ENCODE measurements at regions not wholly inside any gene's neighbourhood (a gene's known extent, or its start where the extent isn't known, plus 50 kb on each side); places are given as distances from the start of the nearest gene placed in this dataset.
"Not testable (repeated sequence)": the region's sequence is repeated elsewhere in the genome, so short reads cannot be mapped to it uniquely, and the experiment has no call there.

GRCh38 chr3:145035682-145036081 lies 1064.1 kb downstream of the DIPK2A start:
- intact Hi-C loops (cut with DNase I) = no loop called here
- no peak for DNase-seq
- H3K27me3 ChIP-seq = no peaks in the 10 kb centered on the region
- H3K27ac ChIP-seq = no peak overlapping the region
- H3K36me3 ChIP-seq = no peaks in the 10 kb centered on the region
- H3K4me1 ChIP-seq = no peaks in the 10 kb centered on the region
- TF ChIP-seq, protein P1, sequence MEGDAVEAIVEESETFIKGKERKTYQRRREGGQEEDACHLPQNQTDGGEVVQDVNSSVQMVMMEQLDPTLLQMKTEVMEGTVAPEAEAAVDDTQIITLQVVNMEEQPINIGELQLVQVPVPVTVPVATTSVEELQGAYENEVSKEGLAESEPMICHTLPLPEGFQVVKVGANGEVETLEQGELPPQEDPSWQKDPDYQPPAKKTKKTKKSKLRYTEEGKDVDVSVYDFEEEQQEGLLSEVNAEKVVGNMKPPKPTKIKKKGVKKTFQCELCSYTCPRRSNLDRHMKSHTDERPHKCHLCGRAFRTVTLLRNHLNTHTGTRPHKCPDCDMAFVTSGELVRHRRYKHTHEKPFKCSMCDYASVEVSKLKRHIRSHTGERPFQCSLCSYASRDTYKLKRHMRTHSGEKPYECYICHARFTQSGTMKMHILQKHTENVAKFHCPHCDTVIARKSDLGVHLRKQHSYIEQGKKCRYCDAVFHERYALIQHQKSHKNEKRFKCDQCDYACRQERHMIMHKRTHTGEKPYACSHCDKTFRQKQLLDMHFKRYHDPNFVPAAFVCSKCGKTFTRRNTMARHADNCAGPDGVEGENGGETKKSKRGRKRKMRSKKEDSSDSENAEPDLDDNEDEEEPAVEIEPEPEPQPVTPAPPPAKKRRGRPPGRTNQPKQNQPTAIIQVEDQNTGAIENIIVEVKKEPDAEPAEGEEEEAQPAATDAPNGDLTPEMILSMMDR (IDR thresholded peaks at IDR 0.05) = no peak
- H3K4me3 ChIP-seq = no peak overlapping the region
- ATAC-seq = no peak
- no peaks in the 10 kb centered on the region for H3K9me3 ChIP-seq

- ATAC-seq; H3K9me3 ChIP-seq; intact Hi-C loops (cut with DNase I): not testable (repeated sequence)
These were observed 1082.4 kb downstream of the DIPK2A start for GRCh38 chr3:145054055-145054454.

GRCh38 chr3:145055375-145056076 lies 1083.9 kb downstream of the DIPK2A start:
- H3K27me3 ChIP-seq = no peaks in the 10 kb centered on the region
- no peaks in the 10 kb centered on the region for H3K4me1 ChIP-seq
- H3K36me3 ChIP-seq = no peaks in the 10 kb centered on the region
- no peak for DNase-seq
- H3K27ac ChIP-seq = no peak overlapping the region
- no peak overlapping the region for H3K4me3 ChIP-seq
- intact Hi-C loops (cut with DNase I) = no loop called here
- ATAC-seq = no peak
- TF ChIP-seq, protein P1 (IDR thresholded peaks at IDR 0.05) = no peak
- H3K9me3 ChIP-seq = peaks cover 0 to 7% of the 10 kb centered on the region in 2 donors

More at GRCh38 chr3:145054055-145054454, 1082.4 kb downstream of the DIPK2A start:
- H3K4me1 ChIP-seq, H3K27ac ChIP-seq, DNase-seq, H3K27me3 ChIP-seq, H3K36me3 ChIP-seq, H3K4me3 ChIP-seq: not testable (repeated sequence)

GRCh38 chr3:145058483-145058882 lies 1086.9 kb downstream of the DIPK2A start:
- Histone ChIP-seq H3K9me3 (peaks cover 0 to 35% of the 10 kb centered on the region in 2 donors), H3K36me3 (no peaks in the 10 kb centered on the region), H3K4me3 (no peak overlapping the region), H3K27ac (no peak overlapping the region), H3K27me3 (no peaks in the 10 kb centered on the region), H3K4me1 (no peaks in the 10 kb centered on the region)
- DNase-seq (no peak), ATAC-seq (no peak)
- TF ChIP-seq, protein P1 (IDR thresholded peaks at IDR 0.05) = no peak
- intact Hi-C loops (cut with DNase I) = no loop called here

- Histone ChIP-seq H3K9me3 (peaks cover 0 to 41% of the 10 kb centered on the region in 2 donors), H3K36me3 (no peaks in the 10 kb centered on the region), H3K27me3 (no peaks in the 10 kb centered on the region), H3K27ac (no peak overlapping the region), H3K4me3 (no peak overlapping the region), H3K4me1 (no peaks in the 10 kb centered on the region)
- intact Hi-C loops (cut with DNase I) = no loop called here
- no peak for ATAC-seq
- TF ChIP-seq, protein P1 (IDR thresholded peaks at IDR 0.05) = no peak
- no peak for DNase-seq
These were observed 1092.0 kb downstream of the DIPK2A start for GRCh38 chr3:145063616-145064015.

DNA sequence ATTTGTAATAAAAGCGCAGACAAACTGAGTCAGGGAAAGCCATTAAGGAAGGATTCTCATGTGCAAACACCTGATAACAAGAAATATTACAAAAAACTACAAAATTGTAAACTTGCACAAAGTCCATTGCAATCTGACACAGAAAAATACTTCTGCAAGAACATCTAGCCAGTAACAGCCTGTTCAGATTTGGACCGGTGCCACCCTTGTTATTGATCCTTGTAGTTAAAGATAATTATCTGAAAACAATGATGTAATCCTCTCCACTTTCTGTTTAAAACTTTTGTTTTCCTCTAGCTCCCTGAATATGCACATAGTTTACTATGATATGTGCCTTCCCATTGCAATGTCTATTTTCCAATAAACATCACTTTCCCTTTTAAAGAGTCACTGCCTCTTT lies 1090.2 kb downstream of the PLOD2 start:
- TF ChIP-seq, protein P1 (IDR thresholded peaks at IDR 0.05) = no peak
- Histone ChIP-seq H3K27me3 (no peaks in the 10 kb centered on the region), H3K9me3 (peaks cover 0 to 7% of the 10 kb centered on the region in 2 donors), H3K4me3 (no peak overlapping the region), H3K36me3 (no peaks in the 10 kb centered on the region), H3K27ac (no peak overlapping the region), H3K4me1 (no peaks in the 10 kb centered on the region)
- intact Hi-C loops (cut with DNase I) = no loop called here
- DNase-seq (no peak), ATAC-seq (no peak)

Measured in left lung (tissue), 4 donors.